ENCODE measurements at regions not wholly inside any gene's neighbourhood (a gene's known extent, or its start where the extent isn't known, plus 50 kb on each side); places are given as distances from the start of the nearest gene placed in this dataset.

GRCh38 chr1:93779540-93780165 lies 98.0 kb upstream of the BCAR3 start:
- no peak for TF ChIP-seq CTCF (IDR thresholded peaks at IDR 0.05)

- no peak for TF ChIP-seq CTCF (IDR thresholded peaks at IDR 0.05)
Measured at GRCh38 chr1:93778457-93778856, 96.8 kb upstream of the BCAR3 start.

- no peak for TF ChIP-seq CTCF (IDR thresholded peaks at IDR 0.05)
Measured at GRCh38 chr1:93777255-93777654, 95.6 kb upstream of the BCAR3 start.

- no peak for TF ChIP-seq CTCF (IDR thresholded peaks at IDR 0.05)
Measured at GRCh38 chr1:93776728-93777127, 95.1 kb upstream of the BCAR3 start.

DNA sequence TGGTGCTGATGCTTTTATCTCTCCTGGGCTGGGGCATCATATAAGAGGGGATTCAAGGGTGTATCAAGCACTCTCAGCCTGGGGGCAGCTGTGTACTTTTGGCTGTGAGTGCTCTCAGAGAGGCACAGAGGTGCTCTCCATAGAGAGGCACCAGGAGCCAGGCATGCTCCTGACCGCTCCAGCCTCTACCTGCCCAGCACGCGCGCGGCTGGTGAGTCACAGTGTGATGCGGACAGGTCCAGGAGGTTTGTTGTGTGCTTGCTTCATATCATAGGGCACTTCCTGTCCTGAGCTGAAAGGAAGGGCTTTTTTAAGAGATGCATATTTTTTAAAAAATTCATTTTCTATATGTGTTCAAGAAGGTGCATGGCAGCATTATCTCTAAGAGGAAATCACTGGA lies 93.6 kb upstream of the BCAR3 start:
- no peak for TF ChIP-seq CTCF (IDR thresholded peaks at IDR 0.05)

GRCh38 chr1:93774707-93775106 lies 93.1 kb upstream of the BCAR3 start:
- no peak for TF ChIP-seq CTCF (IDR thresholded peaks at IDR 0.05)

DNA sequence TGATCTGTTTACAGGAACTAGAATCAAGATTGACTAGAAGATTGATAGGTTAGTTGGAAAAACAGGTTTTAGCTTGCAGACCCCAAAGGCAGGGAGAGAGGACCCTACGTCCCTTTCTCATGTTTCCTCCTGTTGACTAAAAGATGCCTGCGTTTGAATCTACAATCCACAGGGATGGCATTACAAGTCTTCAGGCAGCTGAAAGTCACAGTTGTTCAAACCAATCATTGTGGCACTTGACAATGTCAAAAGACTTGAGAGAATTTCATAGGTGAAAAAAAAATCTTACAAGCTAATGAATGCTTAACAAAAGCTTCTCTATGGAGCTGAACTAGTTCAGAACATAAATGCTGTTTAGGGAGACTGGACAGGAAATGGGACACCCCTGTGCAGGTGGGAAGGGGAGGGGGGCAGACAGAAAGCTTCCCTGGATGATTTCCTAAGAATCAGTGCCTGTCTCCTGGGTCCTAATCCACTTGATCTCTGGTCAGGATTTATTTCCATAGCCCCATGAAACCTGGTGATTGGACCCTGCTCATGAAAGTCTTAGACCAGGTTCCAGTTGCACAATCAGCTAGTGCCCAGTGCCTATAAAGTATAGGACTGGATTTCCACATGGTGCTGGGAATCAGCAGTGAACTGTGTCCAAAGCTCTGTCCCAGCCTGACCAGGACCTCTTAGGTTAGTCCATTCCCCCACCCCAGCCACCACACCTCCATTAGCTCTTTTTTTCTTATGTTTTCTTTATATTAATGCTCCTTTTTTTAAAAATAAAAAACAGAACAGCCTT lies 91.6 kb upstream of the BCAR3 start:
- no peak for TF ChIP-seq CTCF (IDR thresholded peaks at IDR 0.05)
